ENCODE measurements at regions not wholly inside any gene's neighbourhood (a gene's known extent, or its start where the extent isn't known, plus 50 kb on each side); places are given as distances from the start of the nearest gene placed in this dataset.

DNA sequence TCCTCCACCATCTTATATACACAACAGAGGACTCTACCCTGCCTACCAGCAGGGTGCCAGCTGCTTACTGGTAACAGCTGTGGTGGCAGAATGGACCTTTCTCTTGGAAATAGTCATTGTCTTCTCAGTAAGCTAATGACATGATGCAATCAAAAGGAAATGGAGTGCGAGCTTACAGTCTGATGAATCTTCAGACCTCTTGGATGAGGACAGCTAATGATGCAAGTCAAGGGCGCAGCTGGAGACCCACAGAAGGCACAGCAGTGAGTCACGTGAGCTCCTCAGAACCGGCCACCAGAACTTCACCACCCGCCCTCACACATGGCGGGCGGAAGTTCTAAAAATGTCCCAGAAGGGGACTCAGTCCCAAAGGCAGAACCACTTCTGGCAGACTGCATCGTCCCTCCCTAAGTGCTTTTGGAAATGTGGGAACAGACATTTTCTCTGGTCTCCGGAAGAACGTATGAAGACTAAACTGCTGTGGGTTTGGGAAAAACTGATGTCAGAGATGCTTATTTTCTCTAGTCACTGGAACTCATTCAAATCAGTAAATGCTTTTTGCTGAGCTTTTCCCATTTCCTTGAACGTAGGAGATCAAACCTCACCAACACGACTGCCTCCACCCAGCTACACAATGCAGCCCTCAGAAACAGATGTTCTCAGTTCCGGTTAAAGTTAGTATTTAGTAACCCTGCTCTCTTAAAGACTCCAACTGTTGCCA is 96.4 kb downstream of the FAS start:
- no peak for TF ChIP-seq EZH2 (IDR thresholded peaks at IDR 0.05; ENCODE audit: insufficient read depth, low read length)
- TF ChIP-seq, protein P1, sequence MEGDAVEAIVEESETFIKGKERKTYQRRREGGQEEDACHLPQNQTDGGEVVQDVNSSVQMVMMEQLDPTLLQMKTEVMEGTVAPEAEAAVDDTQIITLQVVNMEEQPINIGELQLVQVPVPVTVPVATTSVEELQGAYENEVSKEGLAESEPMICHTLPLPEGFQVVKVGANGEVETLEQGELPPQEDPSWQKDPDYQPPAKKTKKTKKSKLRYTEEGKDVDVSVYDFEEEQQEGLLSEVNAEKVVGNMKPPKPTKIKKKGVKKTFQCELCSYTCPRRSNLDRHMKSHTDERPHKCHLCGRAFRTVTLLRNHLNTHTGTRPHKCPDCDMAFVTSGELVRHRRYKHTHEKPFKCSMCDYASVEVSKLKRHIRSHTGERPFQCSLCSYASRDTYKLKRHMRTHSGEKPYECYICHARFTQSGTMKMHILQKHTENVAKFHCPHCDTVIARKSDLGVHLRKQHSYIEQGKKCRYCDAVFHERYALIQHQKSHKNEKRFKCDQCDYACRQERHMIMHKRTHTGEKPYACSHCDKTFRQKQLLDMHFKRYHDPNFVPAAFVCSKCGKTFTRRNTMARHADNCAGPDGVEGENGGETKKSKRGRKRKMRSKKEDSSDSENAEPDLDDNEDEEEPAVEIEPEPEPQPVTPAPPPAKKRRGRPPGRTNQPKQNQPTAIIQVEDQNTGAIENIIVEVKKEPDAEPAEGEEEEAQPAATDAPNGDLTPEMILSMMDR (IDR thresholded peaks at IDR 0.05; ENCODE audit: insufficient read depth, low read depth, low read length), result no peak

Data from astrocyte (in vitro differentiated cells and primary cell).